ENCODE measurements at regions not wholly inside any gene's neighbourhood (a gene's known extent, or its start where the extent isn't known, plus 50 kb on each side); places are given as distances from the start of the nearest gene placed in this dataset.

- H3K4me3 ChIP-seq (ENCODE audit: low read length): no peak overlapping the region
- DNase-seq (ENCODE audit: low read depth): no peak
- TF ChIP-seq CTCF (IDR thresholded peaks at IDR 0.05; ENCODE audit: insufficient read depth, low read depth, low read length, missing control alignments): no peak
Observed at GRCh38 chr3:34067536-34068051, 269.2 kb downstream of the PDCD6IP start.

- no peak for TF ChIP-seq CTCF (IDR thresholded peaks at IDR 0.05; ENCODE audit: insufficient read depth, low read depth, low read length, missing control alignments)
- H3K4me3 ChIP-seq (ENCODE audit: low read length): no peak overlapping the region
- no peak for DNase-seq (ENCODE audit: low read depth)
Observed at GRCh38 chr3:34068505-34068904, 270.1 kb downstream of the PDCD6IP start.

GRCh38 chr3:34070831-34071585, 272.6 kb downstream of the PDCD6IP start:
- no peak for TF ChIP-seq CTCF (IDR thresholded peaks at IDR 0.05; ENCODE audit: insufficient read depth, low read depth, low read length, missing control alignments)
- no peak overlapping the region for H3K4me3 ChIP-seq (ENCODE audit: low read length)
- no peak for DNase-seq (ENCODE audit: low read depth)

- no peak for TF ChIP-seq CTCF (IDR thresholded peaks at IDR 0.05; ENCODE audit: insufficient read depth, low read depth, low read length, missing control alignments)
- no peak overlapping the region for H3K4me3 ChIP-seq (ENCODE audit: low read length)
- DNase-seq (ENCODE audit: low read depth): no peak
Observed at GRCh38 chr3:34072297-34072696, 273.9 kb downstream of the PDCD6IP start.

GRCh38 chr3:34073111-34073510, 274.7 kb downstream of the PDCD6IP start:
- TF ChIP-seq CTCF (IDR thresholded peaks at IDR 0.05; ENCODE audit: insufficient read depth, low read depth, low read length, missing control alignments): no peak
- H3K4me3 ChIP-seq (ENCODE audit: low read length): no peak overlapping the region
- DNase-seq (ENCODE audit: low read depth): no peak

GRCh38 chr3:34073961-34074360, 275.5 kb downstream of the PDCD6IP start:
- no peak for DNase-seq (ENCODE audit: low read depth)
- TF ChIP-seq CTCF (IDR thresholded peaks at IDR 0.05; ENCODE audit: insufficient read depth, low read depth, low read length, missing control alignments): no peak
- no peak overlapping the region for H3K4me3 ChIP-seq (ENCODE audit: low read length)

- TF ChIP-seq CTCF (IDR thresholded peaks at IDR 0.05; ENCODE audit: insufficient read depth, low read depth, low read length, missing control alignments): no peak
- no peak for DNase-seq (ENCODE audit: low read depth)
- H3K4me3 ChIP-seq (ENCODE audit: low read length): no peak overlapping the region
Observed at GRCh38 chr3:34075975-34076374, 277.5 kb downstream of the PDCD6IP start.
